ENCODE measurements at regions not wholly inside any gene's neighbourhood (a gene's known extent, or its start where the extent isn't known, plus 50 kb on each side); places are given as distances from the start of the nearest gene placed in this dataset.

- FAIRE-seq (no peak), DNase-seq (ENCODE audit: extremely low read depth in 1 of 4, low spot score in 3 of 4) (no peak), ATAC-seq (no peak)
- intact Hi-C loops (cut with micrococcal nuclease) (loop anchor here (1.0 to 5.0 kb wide), 4 partner anchors 57 to 743 kb away; no protein-coding TSS in a partner anchor), in situ Hi-C loops (cut with MboI) (no loop called here)
- Histone ChIP-seq H3K27me3 (ENCODE audit: control insufficient read depth in 2 of 2, insufficient read depth in 2 of 2, low read length in 2 of 2) (peaks cover 0 to 29% of the 10 kb centered on the region in 2 experiments; a peak in 3 of 5 replicates), H3K4me3 (no peak overlapping the region), H3K9ac (ENCODE audit: insufficient read depth in 1 of 2, low read depth in 2 of 2, low read length in 2 of 2) (no peak overlapping the region), H3K27ac (ENCODE audit: extremely low read depth, low read depth, low read length) (no peak overlapping the region), H3K4me2 (ENCODE audit: insufficient read depth, low read length) (no peak overlapping the region), H2AFZ (ENCODE audit: low read depth, low read length) (no peak overlapping the region), H4K20me1 (replicated peaks; ENCODE audit: control insufficient read depth, insufficient read depth, low read length) (no peaks in the 10 kb centered on the region), H3K9me3 (replicated peaks; ENCODE audit: control insufficient read depth, insufficient read depth, low read depth, low read length) (no peaks in the 10 kb centered on the region), H3K4me1 (replicated peaks in 1 of 2; ENCODE audit: control insufficient read depth in 2 of 2, insufficient read depth in 2 of 2, low read length in 2 of 2) (no peaks in the 10 kb centered on the region), H3K36me3 (ENCODE audit: control insufficient read depth, insufficient read depth, low read length) (no peaks in the 10 kb centered on the region), H3K79me2 (ENCODE audit: control insufficient read depth, insufficient read depth, low read length) (no peaks in the 10 kb centered on the region), H3K9me1 (ENCODE audit: control insufficient read depth, insufficient read depth, low read length) (no peaks in the 10 kb centered on the region)
- no TSS peak for BruUV-seq (replicated peaks)
- WGBS (ENCODE audit: insufficient coverage, low coverage, missing lambda C conversion rate) = 4% methylated on average over 7 of the region's 18 CpGs
- POLR2A ChIA-PET = no interaction called here
- CTCF ChIA-PET (ENCODE audit: low intra/inter-chr PET ratio) = interaction anchor here (0.8 kb wide), 2 partner anchors 506 to 742 kb away, joined by 3 to 4 read pairs; no protein-coding TSS in a partner anchor
- TF ChIP-seq CC2D1A (IDR thresholded peaks at IDR 0.05) = no peak
- no peak for TF ChIP-seq CXXC5 (CRISPR knock-in tag; IDR thresholded peaks at IDR 0.05)
- TF ChIP-seq MXD1 (CRISPR knock-in tag; IDR thresholded peaks at IDR 0.05; ENCODE audit: borderline replicate concordance, poor library complexity, severe bottlenecking) = no peak
- TF ChIP-seq ATF6 (CRISPR knock-in tag; IDR thresholded peaks at IDR 0.05) = no peak
- no peak for TF ChIP-seq ZNF717 (CRISPR knock-in tag; IDR thresholded peaks at IDR 0.05)
These were observed 77.8 kb downstream of the SERPINA3 start for GRCh38 chr14:94689985-94690400.
